Thyroid gland (tissue), 4 donors: ENCODE measurements at regions not wholly inside any gene's neighbourhood (a gene's known extent, or its start where the extent isn't known, plus 50 kb on each side); places are given as distances from the start of the nearest gene placed in this dataset.

ENCODE experiments used
- CTCF ChIP-seq, 6 experiments: fragments of 200-600 bp in 3 of 6; fragments of 450-650 bp in 3 of 6; sonication (generic) in 3 of 6; IDR thresholded peaks; one replicate each; pipeline ENCODE4 v1.5.1; 2016 to 2019; ENCODE audit warnings: antibody characterized with exemption in 6 of 6, mild to moderate bottlenecking in 2 of 6, inconsistent platforms in 1 of 6, moderate library complexity in 1 of 6
- POLR2A ChIP-seq, 2 donors: fragments of 450-650 bp; IDR thresholded peaks; one replicate each; pipeline ENCODE4 v1.6.1; 2017; ENCODE audit warnings: antibody characterized with exemption in 2 of 2, mild to moderate bottlenecking in 2 of 2, moderate library complexity in 1 of 2

GRCh38 chr12:70106347-70106746, 136.9 kb upstream of the CNOT2 start:
- TF ChIP-seq CTCF (IDR thresholded peaks at IDR 0.05) (no peak), POLR2A (IDR thresholded peaks at IDR 0.05) (no peak)
